Adipocyte (in vitro differentiated cells): ENCODE measurements at regions not wholly inside any gene's neighbourhood (a gene's known extent, or its start where the extent isn't known, plus 50 kb on each side); places are given as distances from the start of the nearest gene placed in this dataset.

Experiments used
- DNase-seq: peaks from one replicate; pipeline ENCODE4 v3.0.0-alpha.2; 2015; ENCODE audit warnings: low read depth
- H3K27me3 ChIP-seq: replicated peaks from 2 replicates; pipeline ENCODE4 v1.7.0; 2013; ENCODE audit warnings: mild to moderate bottlenecking, low read length, moderate library complexity; ENCODE audit not compliant: control insufficient read depth, insufficient read depth
- H3K36me3 ChIP-seq: 2 replicates; pipeline ENCODE4 v1.7.0; 2013; ENCODE audit warnings: low read length, mild to moderate bottlenecking, moderate library complexity; ENCODE audit not compliant: control insufficient read depth, insufficient read depth, severe bottlenecking
- H3K4me1 ChIP-seq: 2 replicates; pipeline ENCODE4 v1.7.0; 2013; ENCODE audit warnings: mild to moderate bottlenecking, low read length, moderate library complexity; ENCODE audit not compliant: control insufficient read depth, insufficient read depth
- H3K4me3 ChIP-seq: 2 replicates; pipeline ENCODE4 v1.7.0; 2013; ENCODE audit warnings: mild to moderate bottlenecking, low read length, moderate library complexity
- H3K9ac ChIP-seq: 2 replicates; pipeline ENCODE4 v1.7.0; 2013; ENCODE audit warnings: mild to moderate bottlenecking, low read length, moderate library complexity
- H3K9me3 ChIP-seq: 2 replicates; pipeline ENCODE4 v1.7.0; 2013; ENCODE audit warnings: mild to moderate bottlenecking, low read length, moderate library complexity; ENCODE audit not compliant: control insufficient read depth

DNA sequence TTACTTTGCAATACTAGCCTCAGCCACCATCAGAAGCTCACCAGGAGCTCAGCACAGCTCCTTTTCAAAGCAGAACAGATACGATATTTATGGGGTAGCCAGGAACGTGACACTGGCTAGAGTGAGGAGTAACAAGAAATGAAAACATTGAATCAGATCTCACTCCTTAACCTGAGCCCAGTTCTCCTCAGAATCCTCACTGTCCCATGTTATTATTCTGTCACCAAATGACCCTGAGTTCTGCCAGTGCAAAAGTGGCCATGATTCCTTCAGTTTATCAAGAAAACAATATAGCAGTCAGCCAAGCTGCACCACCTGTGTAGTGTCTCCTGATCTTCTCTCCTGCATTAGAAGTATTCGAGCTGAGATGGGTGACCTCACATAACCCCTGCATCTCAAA, 956.7 kb downstream of the TUSC7 start:
- DNase-seq: no peak
- no peak overlapping the region for H3K4me3 ChIP-seq
- no peak overlapping the region for H3K9ac ChIP-seq

GRCh38 chr3:117666812-117667211, 957.2 kb downstream of the TUSC7 start:
- no peaks in the 10 kb centered on the region for H3K36me3 ChIP-seq
- H3K9ac ChIP-seq: no peak overlapping the region
- no peak overlapping the region for H3K4me3 ChIP-seq
- no peaks in the 10 kb centered on the region for H3K9me3 ChIP-seq
- peaks cover 17% of the 10 kb centered on the region for H3K4me1 ChIP-seq
- no peaks in the 10 kb centered on the region for H3K27me3 ChIP-seq
- no peak for DNase-seq

More for the DNA sequence above, 956.7 kb downstream of the TUSC7 start:
- no peaks in the 10 kb centered on the region for H3K36me3 ChIP-seq
- no peaks in the 10 kb centered on the region for H3K9me3 ChIP-seq
- H3K27me3 ChIP-seq: no peaks in the 10 kb centered on the region
- peaks cover 22% of the 10 kb centered on the region for H3K4me1 ChIP-seq

DNA sequence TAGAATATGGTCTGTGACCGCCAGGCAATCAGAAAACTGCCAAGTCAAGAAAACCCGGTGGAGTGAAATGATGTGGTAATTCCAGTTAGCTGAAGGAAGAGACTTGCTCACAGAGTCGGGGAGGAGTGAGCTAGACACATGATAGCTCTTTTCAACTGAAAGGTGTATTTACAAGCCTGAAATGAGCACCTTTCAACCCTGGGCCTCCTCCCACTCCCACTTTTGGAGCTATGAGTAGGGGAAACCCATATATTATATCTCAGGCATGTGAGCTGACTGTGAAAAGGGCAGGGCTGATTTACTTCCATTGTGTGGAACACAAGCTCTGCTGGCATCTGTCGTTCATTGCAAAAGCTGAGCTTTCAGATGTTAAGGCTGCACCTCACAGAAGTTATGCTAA, 960.2 kb downstream of the TUSC7 start:
- DNase-seq: no peak
- Histone ChIP-seq H3K9ac (no peak overlapping the region), H3K9me3 (no peaks in the 10 kb centered on the region), H3K27me3 (no peaks in the 10 kb centered on the region), H3K4me3 (no peak overlapping the region), H3K36me3 (no peaks in the 10 kb centered on the region), H3K4me1 (peaks cover 13% of the 10 kb centered on the region)

DNA sequence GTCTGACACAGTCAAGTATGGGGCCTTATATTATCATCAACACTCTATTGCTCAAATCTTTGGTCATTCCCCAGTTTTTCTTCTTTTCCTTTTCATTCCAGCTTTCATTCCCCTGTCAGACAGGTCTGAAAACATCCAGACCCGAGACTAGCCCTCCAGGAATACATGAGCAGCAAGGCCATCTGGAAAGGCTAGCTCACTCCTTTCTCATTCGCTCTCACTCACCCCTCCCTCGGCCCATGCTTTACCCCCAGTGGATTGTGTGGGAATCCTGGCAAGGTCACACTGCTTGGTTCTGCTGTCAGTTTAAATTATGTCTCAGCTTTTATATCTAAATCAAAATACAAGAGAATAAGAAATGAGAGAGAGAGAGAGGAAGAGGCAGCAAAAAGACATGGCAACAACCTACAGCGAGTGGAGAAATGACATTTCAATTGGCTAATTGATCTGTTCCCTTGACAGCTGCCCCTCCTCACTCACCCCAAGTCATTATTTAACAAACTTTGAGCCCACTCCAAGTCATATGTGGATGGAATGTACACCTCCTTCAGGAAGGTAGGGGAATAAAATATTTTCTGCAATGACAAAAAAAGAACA, 962.2 kb downstream of the TUSC7 start:
- H3K4me1 ChIP-seq: no peaks in the 10 kb centered on the region
- no peaks in the 10 kb centered on the region for H3K9me3 ChIP-seq
- no peak overlapping the region for H3K4me3 ChIP-seq
- H3K9ac ChIP-seq: no peak overlapping the region
- DNase-seq: peak; percentile 41
- no peaks in the 10 kb centered on the region for H3K27me3 ChIP-seq
- H3K36me3 ChIP-seq: no peaks in the 10 kb centered on the region

DNA sequence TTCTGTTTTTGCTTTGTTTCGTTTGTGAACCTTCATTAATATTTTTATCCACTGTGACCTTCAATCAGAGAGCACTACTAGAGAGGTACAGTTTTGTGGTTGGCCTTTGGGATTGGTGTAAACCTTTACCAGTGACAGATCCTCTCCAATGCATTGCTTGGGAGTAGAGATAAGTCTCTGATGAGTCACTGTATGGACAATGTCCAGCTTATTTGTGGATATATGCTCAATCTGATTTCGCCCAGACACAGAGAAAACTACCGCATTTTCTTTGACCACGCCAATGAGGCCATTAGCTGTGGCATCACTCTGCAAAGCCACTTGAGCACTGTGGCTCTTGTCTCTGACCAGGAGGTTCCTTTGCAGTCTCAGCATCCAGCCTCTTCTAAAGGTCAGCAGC, 964.7 kb downstream of the TUSC7 start:
- Histone ChIP-seq H3K36me3 (no peaks in the 10 kb centered on the region), H3K4me3 (no peak overlapping the region), H3K4me1 (no peaks in the 10 kb centered on the region), H3K9me3 (no peaks in the 10 kb centered on the region), H3K27me3 (no peaks in the 10 kb centered on the region), H3K9ac (no peak overlapping the region)
- DNase-seq: no peak

DNA sequence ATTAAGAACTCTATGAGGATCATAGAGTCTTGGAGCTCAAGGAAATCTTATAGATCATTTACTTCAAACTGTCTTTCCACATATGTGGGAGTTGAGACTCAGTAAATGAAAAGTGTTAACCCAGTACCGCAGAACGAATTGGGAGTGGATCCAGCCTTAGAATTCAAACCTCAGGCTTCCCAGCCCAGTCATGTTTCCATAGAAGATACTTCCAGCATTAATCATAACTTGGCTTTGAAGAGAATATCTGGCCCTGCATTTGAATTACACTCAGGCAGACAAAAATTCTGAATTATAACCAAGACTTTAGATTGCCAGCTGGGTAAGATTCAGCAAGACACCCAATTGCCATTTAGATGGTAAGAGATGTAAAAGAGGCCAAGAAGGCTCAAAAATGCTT, 972.0 kb downstream of the TUSC7 start:
- no peaks in the 10 kb centered on the region for H3K9me3 ChIP-seq
- peak overlapping the region; percentile 35 for H3K9ac ChIP-seq
- H3K27me3 ChIP-seq: no peaks in the 10 kb centered on the region
- DNase-seq: peak; percentile 69
- H3K4me1 ChIP-seq: peaks cover 14% of the 10 kb centered on the region
- no peaks in the 10 kb centered on the region for H3K36me3 ChIP-seq
- H3K4me3 ChIP-seq: no peak overlapping the region

DNA sequence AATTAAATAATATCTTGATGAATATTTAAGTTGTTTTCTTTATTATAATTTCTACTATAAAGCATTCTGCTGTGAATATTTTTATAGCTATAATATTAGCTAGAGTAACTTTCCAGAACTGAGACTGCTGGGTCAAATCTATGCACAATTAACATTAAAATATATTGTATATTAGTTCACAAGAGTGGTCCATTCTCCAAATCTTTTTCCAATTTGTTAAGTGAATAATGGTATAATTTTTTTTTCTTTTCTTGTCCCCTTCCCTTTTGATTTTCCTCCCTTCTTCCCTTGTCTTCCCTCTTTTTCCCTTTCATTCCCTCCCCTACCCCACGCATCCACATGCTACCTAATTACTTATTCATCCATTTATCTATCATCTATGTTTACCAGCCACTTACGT, 977.5 kb downstream of the TUSC7 start:
- Histone ChIP-seq H3K4me3 (no peak overlapping the region), H3K27me3 (no peaks in the 10 kb centered on the region), H3K4me1 (peaks cover 9% of the 10 kb centered on the region), H3K9me3 (no peaks in the 10 kb centered on the region), H3K9ac (no peak overlapping the region), H3K36me3 (no peaks in the 10 kb centered on the region)
- DNase-seq: no peak

DNA sequence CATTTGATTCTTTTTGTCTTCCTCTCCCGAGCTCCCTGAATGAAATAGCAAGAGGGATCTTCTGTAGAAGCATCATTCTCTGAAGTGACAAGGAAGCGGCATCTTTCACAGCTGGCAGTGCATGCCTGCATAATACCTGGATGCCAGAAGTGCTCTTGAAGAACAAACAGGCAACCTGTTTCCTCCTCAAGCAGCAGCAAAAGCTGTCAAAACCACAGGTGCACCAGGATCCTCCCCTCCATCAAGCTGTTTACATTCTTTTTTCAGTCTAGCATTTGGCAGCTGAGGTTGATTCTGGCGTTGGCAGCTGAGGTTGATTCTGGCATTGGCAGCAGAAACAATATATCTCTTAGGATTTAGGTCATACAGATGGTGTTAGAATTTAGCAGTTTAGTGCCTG, 979.0 kb downstream of the TUSC7 start:
- Histone ChIP-seq H3K9me3 (no peaks in the 10 kb centered on the region), H3K36me3 (no peaks in the 10 kb centered on the region), H3K27me3 (no peaks in the 10 kb centered on the region), H3K4me3 (no peak overlapping the region), H3K9ac (no peak overlapping the region), H3K4me1 (peaks cover 14% of the 10 kb centered on the region)
- DNase-seq: no peak

DNA sequence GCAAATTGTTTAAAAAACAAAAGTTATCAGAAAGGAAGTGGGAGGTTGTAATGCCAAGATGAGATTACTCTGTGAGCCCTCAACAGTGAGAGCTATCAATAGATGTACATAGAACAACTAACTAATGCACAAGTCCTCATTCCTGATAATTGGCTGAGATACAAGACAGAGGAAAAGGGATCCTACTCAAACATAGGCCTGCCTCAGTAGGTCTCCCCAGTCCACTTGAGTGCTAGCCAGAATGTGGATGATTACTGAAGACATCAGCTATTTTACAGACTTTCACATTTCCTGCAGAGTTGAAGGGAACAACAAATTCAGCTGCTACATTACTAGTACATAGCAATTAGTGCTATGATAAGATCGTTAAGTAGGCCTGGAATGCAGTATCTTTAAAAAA, 981.9 kb downstream of the TUSC7 start:
- H3K4me1 ChIP-seq: peaks cover 33% of the 10 kb centered on the region
- H3K36me3 ChIP-seq: no peaks in the 10 kb centered on the region
- H3K9me3 ChIP-seq: no peaks in the 10 kb centered on the region
- H3K4me3 ChIP-seq: no peak overlapping the region
- DNase-seq: no peak
- no peak overlapping the region for H3K9ac ChIP-seq
- no peaks in the 10 kb centered on the region for H3K27me3 ChIP-seq

GRCh38 chr3:117692416-117692995, 982.9 kb downstream of the TUSC7 start:
- peaks cover 35% of the 10 kb centered on the region for H3K4me1 ChIP-seq
- no peaks in the 10 kb centered on the region for H3K9me3 ChIP-seq
- no peak overlapping the region for H3K4me3 ChIP-seq
- H3K27me3 ChIP-seq: no peaks in the 10 kb centered on the region
- DNase-seq: no peak
- no peaks in the 10 kb centered on the region for H3K36me3 ChIP-seq
- peak overlapping the region; percentile 64 for H3K9ac ChIP-seq

GRCh38 chr3:117695321-117695720, 985.7 kb downstream of the TUSC7 start:
- no peaks in the 10 kb centered on the region for H3K36me3 ChIP-seq
- peak; percentile 49 for DNase-seq
- no peaks in the 10 kb centered on the region for H3K9me3 ChIP-seq
- peak overlapping the region; percentile 35 for H3K4me3 ChIP-seq
- H3K9ac ChIP-seq: no peak overlapping the region
- H3K27me3 ChIP-seq: no peaks in the 10 kb centered on the region
- peaks cover 35% of the 10 kb centered on the region for H3K4me1 ChIP-seq
